IMR-90 (cell line): ENCODE measurements at regions not wholly inside any gene's neighbourhood (a gene's known extent, or its start where the extent isn't known, plus 50 kb on each side); places are given as distances from the start of the nearest gene placed in this dataset.

Source experiments
- ATAC-seq: fragments of 200-7000 bp; cut with Tn5 transposase; 2 replicates; pipeline ENCODE4 v1.9.1; 2020; ENCODE audit warnings: low read depth, mild to moderate bottlenecking, moderate library complexity
- BruUV-seq: library from RNA; stranded (reverse); fragments of 400-500 nt; replicated peaks from 2 replicates; lab custom pipeline; 2021; lab: Mats Ljungman, UMichigan
- CTCF ChIA-PET: fragments of 300-600 bp; formaldehyde crosslinking; extraction: SDS; loops from one replicate; lab custom pipeline; 2021; ENCODE audit warnings: antibody characterized with exemption; lab: Yijun Ruan, JAX
- POLR2A ChIA-PET: fragments of 300-600 bp; sonication (Branson Sonifier 250); formaldehyde crosslinking; loops from one replicate; lab custom pipeline; 2022; ENCODE audit warnings: antibody characterized with exemption; ENCODE audit not compliant: unreplicated experiment; lab: Charles Lee
- DNase-seq: peaks from one replicate; pipeline ENCODE4 v3.0.0; 2013
- H2AFZ ChIP-seq: replicated peaks from 2 replicates; pipeline ENCODE3; 2013; ENCODE audit warnings: low read length, mild to moderate bottlenecking; ENCODE audit not compliant: poor library complexity
- H2AK5ac ChIP-seq: 2 replicates; pipeline ENCODE4 v1.6.1; 2013; ENCODE audit warnings: low read depth, low read length, inconsistent platforms
- H2AK9ac ChIP-seq: replicated peaks from 2 replicates; pipeline ENCODE3; 2013; ENCODE audit warnings: mild to moderate bottlenecking, low read depth, low read length, moderate library complexity; ENCODE audit not compliant: poor library complexity
- H2BK120ac ChIP-seq: 2 replicates; pipeline ENCODE4 v1.6.1; 2013; ENCODE audit warnings: low read depth, low read length, inconsistent platforms
- H2BK15ac ChIP-seq: 3 replicates; pipeline ENCODE4 v1.6.1; 2013; ENCODE audit warnings: low read depth, low read length, inconsistent platforms
- H2BK20ac ChIP-seq: 2 replicates; pipeline ENCODE4 v1.6.1; 2013; ENCODE audit warnings: low read depth, mild to moderate bottlenecking, inconsistent platforms, low read length, moderate library complexity
- H2BK5ac ChIP-seq: 2 replicates; pipeline ENCODE4 v1.6.1; 2013; ENCODE audit warnings: mild to moderate bottlenecking, low read depth, low read length, inconsistent platforms; ENCODE audit not compliant: poor library complexity, severe bottlenecking
- H3K14ac ChIP-seq: replicated peaks from 2 replicates; pipeline ENCODE4 v1.6.1; 2013; ENCODE audit warnings: low read depth, low read length, inconsistent platforms
- H3K18ac ChIP-seq: 2 replicates; pipeline ENCODE4 v1.6.1; 2013; ENCODE audit warnings: low read depth, low read length, control low read depth
- H3K23ac ChIP-seq: 2 replicates; pipeline ENCODE4 v1.6.1; 2013; ENCODE audit warnings: low read depth, low read length, inconsistent platforms
- H3K27ac ChIP-seq: 2 replicates; pipeline ENCODE4 v1.5.1; 2013; ENCODE audit warnings: mild to moderate bottlenecking, control low read depth, low read length; ENCODE audit not compliant: insufficient read depth
- H3K27me3 ChIP-seq: 2 replicates; pipeline ENCODE4 v1.6.1; 2013; ENCODE audit warnings: low read length; ENCODE audit not compliant: control insufficient read depth, insufficient read depth
- H3K36me3 ChIP-seq: 2 replicates; pipeline ENCODE4 v1.6.1; 2013; ENCODE audit warnings: low read length, mixed read lengths; ENCODE audit not compliant: control insufficient read depth, insufficient read depth
- H3K4ac ChIP-seq: 2 replicates; pipeline ENCODE4 v1.6.1; 2013; ENCODE audit warnings: low read depth, low read length, inconsistent platforms
- H3K4me1 ChIP-seq: 2 replicates; pipeline ENCODE4 v1.6.1; 2013; ENCODE audit warnings: low read length, mixed read lengths; ENCODE audit not compliant: control insufficient read depth, insufficient read depth
- H3K4me2 ChIP-seq: 2 replicates; pipeline ENCODE4 v1.6.1; 2013; ENCODE audit warnings: low read depth, mild to moderate bottlenecking, control low read depth, low read length, moderate library complexity
- H3K4me3 ChIP-seq: 2 replicates; pipeline ENCODE4 v1.5.1; 2013; ENCODE audit warnings: low read depth, mild to moderate bottlenecking, control low read depth, low read length, moderate library complexity; ENCODE audit not compliant: insufficient read depth
- H3K56ac ChIP-seq: 2 replicates; pipeline ENCODE4 v1.6.1; 2013; ENCODE audit warnings: low read length, inconsistent platforms; ENCODE audit not compliant: insufficient read depth; ENCODE audit errors: extremely low read depth
- H3K79me1 ChIP-seq, 2 experiments: 2 replicates each; pipeline ENCODE4 v1.6.1; 2013; ENCODE audit warnings: low read length in 2 of 2, inconsistent platforms in 1 of 2, low read depth in 1 of 2
- H3K9ac ChIP-seq: 2 replicates; pipeline ENCODE4 v1.6.1; 2013; ENCODE audit warnings: low read depth, low read length, control low read depth
- H3K9me1 ChIP-seq: 2 replicates; pipeline ENCODE4 v1.6.1; 2013; ENCODE audit warnings: low read length, inconsistent platforms; ENCODE audit not compliant: insufficient read depth
- H3K9me3 ChIP-seq: 2 replicates; pipeline ENCODE4 v1.6.1; 2013; ENCODE audit warnings: low read length; ENCODE audit not compliant: control insufficient read depth, insufficient read depth
- H4K20me1 ChIP-seq: 2 replicates; pipeline ENCODE4 v1.6.1; 2013; ENCODE audit warnings: low read length, inconsistent platforms; ENCODE audit not compliant: insufficient read depth
- H4K5ac ChIP-seq: 2 replicates; pipeline ENCODE4 v1.6.1; 2013; ENCODE audit warnings: mild to moderate bottlenecking, low read depth, low read length, control low read depth
- H4K8ac ChIP-seq, 2 experiments: 2 replicates each; pipeline ENCODE4 v1.6.1; 2013; ENCODE audit warnings: low read depth in 2 of 2, low read length in 2 of 2, control low read depth in 1 of 2, inconsistent platforms in 1 of 2
- H4K91ac ChIP-seq: 2 replicates; pipeline ENCODE4 v1.6.1; 2013; ENCODE audit warnings: low read depth, low read length, inconsistent platforms; ENCODE audit not compliant: insufficient read depth
- BHLHE40 ChIP-seq: fragments of 150-350 bp; IDR thresholded peaks from 2 replicates; pipeline ENCODE4 v1.6.1; 2016; ENCODE audit warnings: mild to moderate bottlenecking, low read depth, low read length
- CEBPB ChIP-seq: IDR thresholded peaks from 2 replicates; pipeline ENCODE4 v1.6.1; 2012; ENCODE audit warnings: low read depth, low read length, improper control_type of control experiment
- CHD1 ChIP-seq: IDR thresholded peaks from 2 replicates; pipeline ENCODE4 v1.6.1; 2012; ENCODE audit warnings: low read depth, low read length, improper control_type of control experiment
- CTCF ChIP-seq: conservative IDR thresholded peaks from 2 replicates; pipeline ENCODE4 v1.5.1; 2012; ENCODE audit warnings: mild to moderate bottlenecking, low read depth, low read length, improper control_type of control experiment
- MXI1 ChIP-seq: IDR thresholded peaks from 2 replicates; pipeline ENCODE4 v1.6.1; 2012; ENCODE audit warnings: low read depth, mild to moderate bottlenecking, low read length, moderate library complexity, borderline replicate concordance
- SMC3 ChIP-seq: fragments of 150-350 bp; IDR thresholded peaks from 2 replicates; pipeline ENCODE4 v1.6.1; 2016; ENCODE audit warnings: low read depth, mild to moderate bottlenecking, antibody characterized with exemption, low read length, moderate library complexity
- USF2 ChIP-seq: fragments of 150-350 bp; IDR thresholded peaks from 2 replicates; pipeline ENCODE4 v1.6.1; 2017; ENCODE audit warnings: mild to moderate bottlenecking, antibody characterized with exemption, low read length, low read depth
- WGBS, 2 experiments: methylation state at CpG; one replicate each; pipeline versions ENCODE4 v1.1.5 to v1.1.7; 2013; ENCODE audit warnings: missing lambda C conversion rate in 2 of 2; ENCODE audit not compliant: insufficient read length in 1 of 2; ENCODE audit errors: extremely low coverage in 2 of 2; 5-methylcytosine and 5-hydroxymethylcytosine counted together
- dilution Hi-C: fragments of 300-500 bp; cut with HindIII; formaldehyde crosslinking; loops from one replicate; pipeline ENCODE4 v1.14.3; 2018; ENCODE audit warnings: low sequenced_read_pairs; ENCODE audit not compliant: unreplicated experiment
- in situ Hi-C: fragments of 300-500 bp; cut with MboI; formaldehyde crosslinking; loops from 3 replicates; pipeline ENCODE4 v1.14.3; 2019; ENCODE audit warnings: low sequenced_read_pairs, inconsistent platforms, mixed read lengths
- intact Hi-C: fragments of 100-400 bp; cut with micrococcal nuclease; formaldehyde crosslinking; loops from 2 replicates; pipeline ENCODE4 v1.10.0; 2022

- Histone ChIP-seq H3K4me2 (no peak overlapping the region), H3K9me1 (no peaks in the 10 kb centered on the region), H3K4me1 (peaks cover 4% of the 10 kb centered on the region), H4K8ac (no peak overlapping the region), H2AFZ (no peak overlapping the region), H4K91ac (no peak overlapping the region), H3K9me3 (no peaks in the 10 kb centered on the region), H2BK5ac (no peak overlapping the region), H3K36me3 (no peaks in the 10 kb centered on the region), H2AK5ac (no peak overlapping the region), H3K27me3 (no peaks in the 10 kb centered on the region), H3K79me1 (no peaks in the 10 kb centered on the region), H3K27ac (no peak overlapping the region), H3K9ac (no peak overlapping the region), H3K4ac (no peak overlapping the region), H3K23ac (no peak overlapping the region), H2BK20ac (no peak overlapping the region), H2BK15ac (no peak overlapping the region), H2BK120ac (no peak overlapping the region), H3K18ac (peak overlapping the region; percentile 23; the same call in 1 of the 2 replicates), H3K56ac (no peak overlapping the region), H3K4me3 (no peak overlapping the region), H2AK9ac (no peak overlapping the region), H4K5ac (no peak overlapping the region), H4K20me1 (no peaks in the 10 kb centered on the region), H3K14ac (no peak overlapping the region)
- CTCF ChIA-PET = no interaction called here
- ATAC-seq (no peak), DNase-seq (no peak)
- no CpG with 5 or more reads among the region's 3 CpGs for WGBS, 2 experiments
- TF ChIP-seq MXI1 = no peak
- no peak for TF ChIP-seq USF2
- TF ChIP-seq CHD1 = no peak
- TF ChIP-seq BHLHE40 = no peak
- TF ChIP-seq CTCF = no peak
- TF ChIP-seq SMC3 = no peak
- no peak for TF ChIP-seq CEBPB
- dilution Hi-C loops = no loop called here
- BruUV-seq = no TSS peak
- POLR2A ChIA-PET = no interaction called here
- intact Hi-C loops = no loop called here
- in situ Hi-C loops = no loop called here
Observed at GRCh38 chr10:88184543-88185297, 321.3 kb downstream of the PTEN start.
